ENCODE measurements at regions not wholly inside any gene's neighbourhood (a gene's known extent, or its start where the extent isn't known, plus 50 kb on each side); places are given as distances from the start of the nearest gene placed in this dataset.

GRCh38 chr18:44245019-44245418, 435.7 kb upstream of the SETBP1 start:
- DNase-seq (ENCODE audit: low read depth), result no peak
- no peak overlapping the region for H3K4me3 ChIP-seq (ENCODE audit: low read length)
- TF ChIP-seq, protein P1, sequence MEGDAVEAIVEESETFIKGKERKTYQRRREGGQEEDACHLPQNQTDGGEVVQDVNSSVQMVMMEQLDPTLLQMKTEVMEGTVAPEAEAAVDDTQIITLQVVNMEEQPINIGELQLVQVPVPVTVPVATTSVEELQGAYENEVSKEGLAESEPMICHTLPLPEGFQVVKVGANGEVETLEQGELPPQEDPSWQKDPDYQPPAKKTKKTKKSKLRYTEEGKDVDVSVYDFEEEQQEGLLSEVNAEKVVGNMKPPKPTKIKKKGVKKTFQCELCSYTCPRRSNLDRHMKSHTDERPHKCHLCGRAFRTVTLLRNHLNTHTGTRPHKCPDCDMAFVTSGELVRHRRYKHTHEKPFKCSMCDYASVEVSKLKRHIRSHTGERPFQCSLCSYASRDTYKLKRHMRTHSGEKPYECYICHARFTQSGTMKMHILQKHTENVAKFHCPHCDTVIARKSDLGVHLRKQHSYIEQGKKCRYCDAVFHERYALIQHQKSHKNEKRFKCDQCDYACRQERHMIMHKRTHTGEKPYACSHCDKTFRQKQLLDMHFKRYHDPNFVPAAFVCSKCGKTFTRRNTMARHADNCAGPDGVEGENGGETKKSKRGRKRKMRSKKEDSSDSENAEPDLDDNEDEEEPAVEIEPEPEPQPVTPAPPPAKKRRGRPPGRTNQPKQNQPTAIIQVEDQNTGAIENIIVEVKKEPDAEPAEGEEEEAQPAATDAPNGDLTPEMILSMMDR (conservative IDR thresholded peaks at IDR 0.05; ENCODE audit: low read depth, low read length), result no peak

GRCh38 chr18:44246001-44246400, 434.7 kb upstream of the SETBP1 start:
- TF ChIP-seq, protein P1 (conservative IDR thresholded peaks at IDR 0.05; ENCODE audit: low read depth, low read length), result no peak
- no peak for DNase-seq (ENCODE audit: low read depth)
- H3K4me3 ChIP-seq (ENCODE audit: low read length), result no peak overlapping the region

DNA sequence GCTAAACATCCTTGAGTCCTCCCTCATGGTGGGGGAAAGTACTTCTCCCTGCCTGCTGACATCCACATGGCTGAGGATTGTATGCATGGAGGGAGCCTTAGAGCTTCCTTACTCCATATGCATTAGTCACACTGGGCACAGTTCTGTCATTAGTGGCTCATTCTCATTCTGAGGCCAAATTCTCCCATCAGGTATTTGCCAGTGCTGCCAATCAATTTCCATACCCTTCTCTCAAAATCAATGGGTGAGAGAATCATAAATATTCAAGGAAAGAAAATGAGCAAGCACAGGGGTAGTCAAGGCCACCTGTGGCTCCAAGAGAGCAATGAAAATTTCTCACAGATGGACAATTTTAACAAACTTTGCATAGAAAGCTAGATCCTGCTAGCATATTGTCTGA, 422.6 kb upstream of the SETBP1 start:
- TF ChIP-seq, protein P1 (conservative IDR thresholded peaks at IDR 0.05; ENCODE audit: low read depth, low read length), result no peak
- no peak for DNase-seq (ENCODE audit: low read depth)
- H3K4me3 ChIP-seq (ENCODE audit: low read length), result no peak overlapping the region

DNA sequence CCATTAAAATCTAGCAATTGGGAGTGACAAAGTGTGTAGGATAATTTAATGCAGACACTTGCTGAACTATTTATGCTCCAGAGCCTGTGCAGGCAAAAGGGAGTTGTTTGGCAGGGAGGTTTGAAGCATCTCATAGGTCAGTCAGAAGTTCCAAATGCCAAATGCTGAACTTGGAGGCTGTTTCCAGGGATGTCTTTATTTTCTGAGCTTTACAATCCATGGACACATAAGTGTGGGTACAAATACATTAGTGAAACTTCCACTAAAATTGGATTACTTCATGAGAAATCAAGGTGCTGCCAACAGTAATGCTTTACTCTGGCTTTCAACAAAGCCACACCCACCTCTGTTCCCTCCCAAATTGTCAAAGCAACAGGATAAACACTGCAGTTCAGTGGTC, 422.1 kb upstream of the SETBP1 start:
- TF ChIP-seq, protein P1 (conservative IDR thresholded peaks at IDR 0.05; ENCODE audit: low read depth, low read length), result no peak
- H3K4me3 ChIP-seq (ENCODE audit: low read length), result no peak overlapping the region
- no peak for DNase-seq (ENCODE audit: low read depth)

DNA sequence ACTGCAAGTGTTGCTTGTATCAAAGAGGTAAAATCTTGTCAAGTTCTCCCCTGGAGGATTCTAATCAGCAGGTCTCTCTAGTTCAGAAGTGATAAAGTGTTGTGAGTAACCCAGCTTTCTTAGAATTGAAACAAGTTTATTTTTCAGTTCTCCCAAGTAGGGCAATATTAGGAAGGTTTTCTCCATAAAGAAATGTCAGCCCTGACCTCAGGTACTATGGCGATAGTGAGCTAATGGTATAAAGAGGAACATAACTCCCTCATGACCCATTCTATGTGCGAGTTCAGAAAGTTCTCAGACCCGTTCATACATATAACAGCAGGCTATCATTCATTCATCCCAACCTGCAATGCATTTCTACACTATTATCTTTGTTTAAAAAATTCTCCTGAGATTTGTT, 421.1 kb upstream of the SETBP1 start:
- no peak for DNase-seq (ENCODE audit: low read depth)
- TF ChIP-seq, protein P1 (conservative IDR thresholded peaks at IDR 0.05; ENCODE audit: low read depth, low read length), result no peak
- no peak overlapping the region for H3K4me3 ChIP-seq (ENCODE audit: low read length)

- DNase-seq (ENCODE audit: low read depth), result no peak
- no peak overlapping the region for H3K4me3 ChIP-seq (ENCODE audit: low read length)
- TF ChIP-seq, protein P1 (conservative IDR thresholded peaks at IDR 0.05; ENCODE audit: low read depth, low read length), result no peak
Observed at GRCh38 chr18:44265437-44265836, 415.3 kb upstream of the SETBP1 start.

DNA sequence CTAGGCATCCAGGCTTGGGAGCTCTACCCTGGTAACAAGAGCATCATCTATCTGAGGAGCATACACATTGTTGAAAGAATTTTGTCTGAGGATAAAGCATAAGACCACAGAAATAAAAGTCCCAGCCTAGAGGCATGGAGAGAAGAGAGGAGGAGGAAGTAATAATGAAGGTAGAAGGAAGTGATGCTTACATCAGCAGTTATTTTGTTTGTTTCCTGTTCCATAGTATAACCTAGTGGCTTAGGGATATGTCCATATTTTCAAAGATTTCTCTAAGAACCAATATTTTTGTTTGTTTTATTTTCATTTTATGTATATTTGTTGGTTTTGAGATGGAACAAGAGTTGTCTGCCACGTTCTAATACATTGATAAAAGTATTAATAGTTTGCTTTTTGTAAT, 407.4 kb upstream of the SETBP1 start:
- TF ChIP-seq, protein P1 (conservative IDR thresholded peaks at IDR 0.05; ENCODE audit: low read depth, low read length), result no peak
- no peak overlapping the region for H3K4me3 ChIP-seq (ENCODE audit: low read length)
- DNase-seq (ENCODE audit: low read depth), result no peak

Data from retinal pigment epithelial cell (primary cell).